H9 (cell line): ENCODE measurements at regions not wholly inside any gene's neighbourhood (a gene's known extent, or its start where the extent isn't known, plus 50 kb on each side); places are given as distances from the start of the nearest gene placed in this dataset.

Source experiments
- DNase-seq: peaks from one replicate; pipeline ENCODE4 v3.0.0-alpha.2; 2017
- H2AFZ ChIP-seq: one replicate; pipeline ENCODE4 v1.6.1; 2013; ENCODE audit warnings: mild to moderate bottlenecking, low read length, control low read depth, moderate library complexity
- H2AK5ac ChIP-seq: 2 replicates; pipeline ENCODE4 v1.6.1; 2013; ENCODE audit warnings: low read length, control low read depth, mixed read lengths; ENCODE audit not compliant: insufficient read length
- H2BK120ac ChIP-seq: one replicate; pipeline ENCODE4 v1.6.1; 2013; ENCODE audit warnings: low read depth, mild to moderate bottlenecking, low read length, control low read depth, inconsistent platforms; ENCODE audit not compliant: poor library complexity, severe bottlenecking
- H2BK12ac ChIP-seq: 2 replicates; pipeline ENCODE4 v1.6.1; 2013; ENCODE audit warnings: low read length, control low read depth, mixed read lengths, low read depth; ENCODE audit not compliant: insufficient read length
- H2BK15ac ChIP-seq: 2 replicates; pipeline ENCODE4 v1.6.1; 2013; ENCODE audit warnings: low read depth, low read length, control low read depth
- H2BK20ac ChIP-seq: one replicate; pipeline ENCODE4 v1.6.1; 2013; ENCODE audit warnings: low read depth, mild to moderate bottlenecking, low read length, control low read depth, inconsistent platforms; ENCODE audit not compliant: poor library complexity, severe bottlenecking
- H2BK5ac ChIP-seq: 2 replicates; pipeline ENCODE4 v1.6.1; 2013; ENCODE audit warnings: low read length, control low read depth, mixed read lengths; ENCODE audit not compliant: insufficient read length
- H3K14ac ChIP-seq: 2 replicates; pipeline ENCODE4 v1.6.1; 2013; ENCODE audit warnings: low read length, control low read depth; ENCODE audit not compliant: insufficient read depth
- H3K18ac ChIP-seq: 2 replicates; pipeline ENCODE4 v1.6.1; 2013; ENCODE audit warnings: low read depth, mild to moderate bottlenecking, mixed read lengths, low read length, control low read depth; ENCODE audit not compliant: insufficient read length
- H3K23ac ChIP-seq: 2 replicates; pipeline ENCODE4 v1.6.1; 2013; ENCODE audit warnings: low read length, control low read depth, mixed read lengths, low read depth; ENCODE audit not compliant: insufficient read length
- H3K23me2 ChIP-seq: 2 replicates; pipeline ENCODE4 v1.6.1; 2013; ENCODE audit warnings: low read depth, mild to moderate bottlenecking, mixed read lengths, low read length, control low read depth; ENCODE audit not compliant: insufficient read length, poor library complexity, severe bottlenecking
- H3K27ac ChIP-seq: 2 replicates; pipeline ENCODE4 v1.5.1; 2013; ENCODE audit warnings: low read length, control low read depth, mixed read lengths, low read depth; ENCODE audit not compliant: insufficient read length
- H3K27me3 ChIP-seq: 2 replicates; pipeline ENCODE4 v1.6.1; 2013; ENCODE audit warnings: low read length, control low read depth, inconsistent platforms; ENCODE audit not compliant: insufficient read depth
- H3K4ac ChIP-seq: 2 replicates; pipeline ENCODE4 v1.6.1; 2013; ENCODE audit warnings: low read depth, mild to moderate bottlenecking, control low read depth, inconsistent platforms, low read length, moderate library complexity
- H3K4me1 ChIP-seq: 2 replicates; pipeline ENCODE4 v1.6.1; 2013; ENCODE audit warnings: low read length, control low read depth, inconsistent platforms; ENCODE audit not compliant: insufficient read depth
- H3K4me2 ChIP-seq: 2 replicates; pipeline ENCODE4 v1.6.1; 2013; ENCODE audit warnings: low read length, control low read depth, mixed read lengths; ENCODE audit not compliant: insufficient read length, insufficient read depth
- H3K56ac ChIP-seq: 2 replicates; pipeline ENCODE4 v1.6.1; 2013; ENCODE audit warnings: low read depth, mild to moderate bottlenecking, mixed read lengths, low read length, control low read depth; ENCODE audit not compliant: insufficient read length
- H3K79me1 ChIP-seq: 2 replicates; pipeline ENCODE4 v1.6.1; 2013; ENCODE audit warnings: low read depth, mild to moderate bottlenecking, moderate library complexity, low read length, control low read depth, inconsistent platforms; ENCODE audit not compliant: insufficient read depth, poor library complexity, severe bottlenecking
- H3K79me2 ChIP-seq: 2 replicates; pipeline ENCODE4 v1.6.1; 2013; ENCODE audit warnings: low read length, control low read depth, inconsistent platforms; ENCODE audit not compliant: insufficient read depth
- H3K9ac ChIP-seq: 2 replicates; pipeline ENCODE4 v1.6.1; 2013; ENCODE audit warnings: low read length, control low read depth, mixed read lengths; ENCODE audit not compliant: insufficient read length; ENCODE audit errors: extremely low read depth
- H3K9me3 ChIP-seq: one replicate; pipeline ENCODE4 v1.6.1; 2013; ENCODE audit warnings: low read depth, low read length, inconsistent platforms; ENCODE audit not compliant: control insufficient read depth
- H3T11ph ChIP-seq: one replicate; pipeline ENCODE4 v1.6.1; 2013; ENCODE audit warnings: mild to moderate bottlenecking, low read length, control low read depth, inconsistent platforms
- H4K20me1 ChIP-seq: one replicate; pipeline ENCODE4 v1.6.1; 2013; ENCODE audit not compliant: control insufficient read depth, insufficient read length, insufficient read depth
- H4K5ac ChIP-seq: 2 replicates; pipeline ENCODE4 v1.6.1; 2013; ENCODE audit warnings: low read depth, mild to moderate bottlenecking, mixed read lengths, low read length, control low read depth; ENCODE audit not compliant: insufficient read length
- H4K8ac ChIP-seq: replicated peaks from 2 replicates; pipeline ENCODE4 v1.6.1; 2013; ENCODE audit warnings: low read length, control low read depth, mixed read lengths, low read depth; ENCODE audit not compliant: insufficient read length
- H4K91ac ChIP-seq: 2 replicates; pipeline ENCODE4 v1.6.1; 2013; ENCODE audit warnings: low read depth, mild to moderate bottlenecking, moderate library complexity, mixed read lengths, low read length, control low read depth; ENCODE audit not compliant: insufficient read length
- H3K27ac Mint-ChIP-seq, 3 experiments: 2 replicates in 2 of 3; 3 replicates in 1 of 3; pipeline ENCODE4 v1.8.0; 2020 to 2021; ENCODE audit warnings: mixed read lengths in 3 of 3, mild to moderate bottlenecking in 1 of 3, moderate library complexity in 1 of 3
- H3K27me3 Mint-ChIP-seq: 2 replicates; pipeline ENCODE4 v1.8.0; 2021; ENCODE audit warnings: low read depth, mild to moderate bottlenecking, moderate library complexity, mixed read lengths
- H3K36me3 Mint-ChIP-seq, 3 experiments: 2 replicates in 2 of 3; 3 replicates in 1 of 3; pipeline ENCODE4 v1.8.0; 2020 to 2021; ENCODE audit warnings: low read depth in 3 of 3, mixed read lengths in 3 of 3; ENCODE audit not compliant: insufficient read depth in 1 of 3
- H3K4me1 Mint-ChIP-seq, 2 experiments: 2 replicates each; pipeline ENCODE4 v1.8.0; 2020; ENCODE audit warnings: mixed read lengths in 2 of 2
- H3K4me3 Mint-ChIP-seq, 2 experiments: 2 replicates in 1 of 2; 3 replicates in 1 of 2; pipeline ENCODE4 v1.8.0; 2020 to 2021; ENCODE audit warnings: mild to moderate bottlenecking in 2 of 2, mixed read lengths in 2 of 2, moderate library complexity in 1 of 2
- H3K9me3 Mint-ChIP-seq, 2 experiments: 2 replicates in 1 of 2; 3 replicates in 1 of 2; pipeline ENCODE4 v1.8.0; 2020; ENCODE audit warnings: mild to moderate bottlenecking in 2 of 2, mixed read lengths in 2 of 2, moderate library complexity in 1 of 2
- WGBS: extraction: QIAGEN DNeasy Blood & Tissue Kit; methylation state at CpG from one replicate; pipeline ENCODE4 v1.1.7; 2013; ENCODE audit warnings: missing lambda C conversion rate, low lambda C conversion rate, mixed read lengths; ENCODE audit not compliant: insufficient read length; ENCODE audit errors: extremely low coverage; 5-methylcytosine and 5-hydroxymethylcytosine counted together
- TF ChIP-seq, protein P1 (sequence below): fragments of 200-600 bp; sonication (generic); conservative IDR thresholded peaks from 3 replicates; pipeline ENCODE4 v1.8.0; 2021; ENCODE audit warnings: antibody characterized with exemption, mild to moderate bottlenecking

DNA sequence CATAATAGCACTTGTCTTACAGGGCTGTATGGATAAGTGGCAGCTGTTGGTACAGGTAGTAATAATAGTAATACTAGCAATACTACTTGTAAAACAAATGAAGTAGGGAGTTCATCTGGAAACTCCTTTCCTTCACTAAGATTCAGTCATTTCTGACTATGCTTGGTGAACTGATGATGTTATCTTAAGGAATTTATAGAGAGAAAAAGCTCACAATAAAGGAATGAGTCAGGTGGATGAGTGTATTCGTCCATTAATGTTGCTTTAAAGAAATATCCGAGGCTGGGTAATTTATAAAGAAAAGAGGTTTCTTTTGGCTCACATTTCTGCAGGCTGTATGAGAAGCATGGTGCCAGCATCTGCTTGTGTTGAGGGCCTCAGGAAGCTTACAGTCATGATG, 477.3 kb downstream of the KLF12 start:
- Histone ChIP-seq H3K4me1 (no peaks in the 10 kb centered on the region), H3K27ac (no peak overlapping the region), H3K9ac (no peak overlapping the region), H3K23ac (no peak overlapping the region), H3K79me1 (no peaks in the 10 kb centered on the region), H3K14ac (no peak overlapping the region), H3K4ac (no peak overlapping the region), H3K4me2 (no peak overlapping the region), H4K8ac (no peak overlapping the region), H2BK15ac (no peak overlapping the region), H2BK20ac (no peak overlapping the region), H3K79me2 (no peaks in the 10 kb centered on the region), H4K20me1 (no peaks in the 10 kb centered on the region), H4K5ac (no peak overlapping the region), H2AFZ (no peak overlapping the region), H3K56ac (no peak overlapping the region), H3K9me3 (no peaks in the 10 kb centered on the region), H2BK120ac (no peak overlapping the region), H3K23me2 (no peaks in the 10 kb centered on the region), H2AK5ac (no peak overlapping the region), H2BK5ac (no peak overlapping the region), H3K18ac (no peak overlapping the region), H3K27me3 (no peaks in the 10 kb centered on the region), H3T11ph (no peak overlapping the region), H2BK12ac (no peak overlapping the region), H4K91ac (no peak overlapping the region)
- Mint-ChIP-seq H3K27me3 (no peaks in the 10 kb centered on the region; the same call in 1 of the 2 replicates), H3K27ac (no peak overlapping the region), H3K4me3 (no peak overlapping the region), H3K36me3 (no peaks in the 10 kb centered on the region), H3K9me3 (no peaks in the 10 kb centered on the region; a peak in 1 of 5 replicates), H3K4me1 (peaks cover 0 to 4% of the 10 kb centered on the region in 2 experiments; a peak in 2 of 4 replicates)
- DNase-seq: no peak
- TF ChIP-seq, protein P1, sequence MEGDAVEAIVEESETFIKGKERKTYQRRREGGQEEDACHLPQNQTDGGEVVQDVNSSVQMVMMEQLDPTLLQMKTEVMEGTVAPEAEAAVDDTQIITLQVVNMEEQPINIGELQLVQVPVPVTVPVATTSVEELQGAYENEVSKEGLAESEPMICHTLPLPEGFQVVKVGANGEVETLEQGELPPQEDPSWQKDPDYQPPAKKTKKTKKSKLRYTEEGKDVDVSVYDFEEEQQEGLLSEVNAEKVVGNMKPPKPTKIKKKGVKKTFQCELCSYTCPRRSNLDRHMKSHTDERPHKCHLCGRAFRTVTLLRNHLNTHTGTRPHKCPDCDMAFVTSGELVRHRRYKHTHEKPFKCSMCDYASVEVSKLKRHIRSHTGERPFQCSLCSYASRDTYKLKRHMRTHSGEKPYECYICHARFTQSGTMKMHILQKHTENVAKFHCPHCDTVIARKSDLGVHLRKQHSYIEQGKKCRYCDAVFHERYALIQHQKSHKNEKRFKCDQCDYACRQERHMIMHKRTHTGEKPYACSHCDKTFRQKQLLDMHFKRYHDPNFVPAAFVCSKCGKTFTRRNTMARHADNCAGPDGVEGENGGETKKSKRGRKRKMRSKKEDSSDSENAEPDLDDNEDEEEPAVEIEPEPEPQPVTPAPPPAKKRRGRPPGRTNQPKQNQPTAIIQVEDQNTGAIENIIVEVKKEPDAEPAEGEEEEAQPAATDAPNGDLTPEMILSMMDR: no peak
- WGBS: no CpG with 5 or more reads among the region's 2 CpGs
